OCI-LY7 (cell line): ENCODE measurements at regions not wholly inside any gene's neighbourhood (a gene's known extent, or its start where the extent isn't known, plus 50 kb on each side); places are given as distances from the start of the nearest gene placed in this dataset.

Experiments used
- EZH2phosphoT487 ChIP-seq: fragments of 200-600 bp; sonication (generic); IDR thresholded peaks from 2 replicates; pipeline ENCODE4 v1.6.1; 2018; ENCODE audit warnings: low read depth, borderline replicate concordance, mild to moderate bottlenecking, mixed run types, antibody characterized with exemption, low read length, moderate library complexity, mixed read lengths
- TF ChIP-seq, protein P1 (sequence below): fragments of 200-600 bp; sonication (generic); conservative IDR thresholded peaks from 2 replicates; pipeline ENCODE4 v1.5.1; 2014; ENCODE audit warnings: mild to moderate bottlenecking, antibody characterized with exemption, low read length, moderate library complexity, mixed read lengths

DNA sequence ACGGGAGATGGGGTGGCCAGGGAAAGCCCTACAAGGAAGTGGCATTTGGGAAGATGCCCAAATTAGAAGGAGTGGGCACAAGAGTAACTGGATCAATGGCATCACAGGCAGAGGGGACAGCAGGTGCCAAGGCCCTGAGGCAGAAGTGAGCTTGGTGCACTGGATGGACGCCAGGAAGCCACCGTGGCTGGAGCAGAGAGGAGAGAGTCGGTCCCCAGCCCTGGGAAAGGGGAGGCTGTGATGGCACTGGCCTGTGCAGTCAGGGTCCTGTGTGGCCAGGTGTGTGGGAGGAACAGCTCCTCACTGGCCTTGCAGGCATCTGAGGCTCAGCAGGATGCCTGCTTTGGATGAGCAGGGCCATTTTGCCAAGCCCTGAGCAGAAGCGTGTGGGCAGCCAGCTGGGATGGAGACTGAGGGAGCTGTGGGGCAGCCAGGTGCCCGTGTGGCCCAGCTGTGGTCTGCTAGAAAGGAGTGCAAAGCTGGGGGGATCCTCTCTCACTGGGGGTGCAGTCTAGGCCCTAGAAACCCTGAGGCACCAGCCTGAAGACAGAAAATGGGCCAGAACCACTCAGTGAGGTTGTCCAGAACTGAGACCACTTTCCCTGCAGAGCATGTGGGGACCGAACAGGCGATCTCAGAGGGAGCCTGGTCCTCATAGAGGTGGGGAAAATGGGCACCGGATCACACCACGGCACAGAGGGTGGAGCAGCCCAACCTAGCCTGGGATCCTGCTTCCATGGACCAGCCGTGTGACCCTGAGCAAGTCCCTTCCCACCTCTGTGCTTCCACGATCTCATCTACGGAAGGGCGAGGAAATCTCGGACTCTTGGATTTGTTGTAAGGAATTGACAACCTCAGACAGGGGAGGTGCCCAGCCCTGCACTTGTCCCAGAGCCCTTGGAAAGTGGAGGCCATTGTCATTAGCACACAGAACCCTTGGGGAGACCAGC lies 78.6 kb upstream of the RTL6 start:
- TF ChIP-seq, protein P1, sequence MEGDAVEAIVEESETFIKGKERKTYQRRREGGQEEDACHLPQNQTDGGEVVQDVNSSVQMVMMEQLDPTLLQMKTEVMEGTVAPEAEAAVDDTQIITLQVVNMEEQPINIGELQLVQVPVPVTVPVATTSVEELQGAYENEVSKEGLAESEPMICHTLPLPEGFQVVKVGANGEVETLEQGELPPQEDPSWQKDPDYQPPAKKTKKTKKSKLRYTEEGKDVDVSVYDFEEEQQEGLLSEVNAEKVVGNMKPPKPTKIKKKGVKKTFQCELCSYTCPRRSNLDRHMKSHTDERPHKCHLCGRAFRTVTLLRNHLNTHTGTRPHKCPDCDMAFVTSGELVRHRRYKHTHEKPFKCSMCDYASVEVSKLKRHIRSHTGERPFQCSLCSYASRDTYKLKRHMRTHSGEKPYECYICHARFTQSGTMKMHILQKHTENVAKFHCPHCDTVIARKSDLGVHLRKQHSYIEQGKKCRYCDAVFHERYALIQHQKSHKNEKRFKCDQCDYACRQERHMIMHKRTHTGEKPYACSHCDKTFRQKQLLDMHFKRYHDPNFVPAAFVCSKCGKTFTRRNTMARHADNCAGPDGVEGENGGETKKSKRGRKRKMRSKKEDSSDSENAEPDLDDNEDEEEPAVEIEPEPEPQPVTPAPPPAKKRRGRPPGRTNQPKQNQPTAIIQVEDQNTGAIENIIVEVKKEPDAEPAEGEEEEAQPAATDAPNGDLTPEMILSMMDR = no peak
- TF ChIP-seq EZH2phosphoT487 = no peak
